H1 (cell line): ENCODE measurements at regions not wholly inside any gene's neighbourhood (a gene's known extent, or its start where the extent isn't known, plus 50 kb on each side); places are given as distances from the start of the nearest gene placed in this dataset.

ENCODE experiments used
- GTF2F1 ChIP-seq: IDR thresholded peaks from 2 replicates; pipeline ENCODE4 v1.6.1; 2012; ENCODE audit warnings: low read depth, low read length, improper control_type of control experiment, borderline replicate concordance
- SIN3A ChIP-seq, 2 experiments: IDR thresholded peaks in 1 of 2; conservative IDR thresholded peaks in 1 of 2; 2 replicates each; pipeline ENCODE4 v1.6.1; 2011 to 2012; ENCODE audit warnings: low read length in 2 of 2, improper control_type of control experiment in 1 of 2, low read depth in 1 of 2, mild to moderate bottlenecking in 1 of 2

GRCh38 chrX:45352611-45353010 lies 151.9 kb upstream of the DIPK2B start (continued):
- no peak for TF ChIP-seq SIN3A (conservative IDR thresholded peaks at IDR 0.05 in 1 of 2, IDR thresholded peaks at IDR 0.05 in 1 of 2; ENCODE audit: low read depth in 1 of 2, low read length in 2 of 2)
- TF ChIP-seq GTF2F1 = no peak
